ENCODE measurements at regions not wholly inside any gene's neighbourhood (a gene's known extent, or its start where the extent isn't known, plus 50 kb on each side); places are given as distances from the start of the nearest gene placed in this dataset.
A peak's percentile ranks its signal among the peaks of the same experiment; 100 is the strongest.

GRCh38 chr2:14831458-14831857 is 198.9 kb downstream of the LRATD1 start:
- H3K27me3 ChIP-seq (ENCODE audit: control insufficient read depth in 3 of 3, insufficient read depth in 3 of 3, low read length in 2 of 3): no peaks in the 10 kb centered on the region
- no peaks in the 10 kb centered on the region for H3K4me1 ChIP-seq (ENCODE audit: control insufficient read depth in 5 of 5, insufficient read depth in 5 of 5, low read length in 5 of 5)
- H3K4me3 ChIP-seq: no peak overlapping the region
- ATAC-seq (ENCODE audit: insufficient read depth, low FRiP score): no peak
- H3K9ac ChIP-seq (ENCODE audit: insufficient read depth in 1 of 2, low read length in 2 of 2): no peak overlapping the region
- TF ChIP-seq CTCF (IDR thresholded peaks at IDR 0.05; ENCODE audit: control extremely low read depth, extremely low read depth): no peak
- no peaks in the 10 kb centered on the region for H3K9me3 ChIP-seq (ENCODE audit: control insufficient read depth in 4 of 4, insufficient read depth in 3 of 4, low read length in 3 of 4)
- H3K36me3 ChIP-seq (ENCODE audit: control insufficient read depth in 4 of 4, insufficient read depth in 4 of 4, low read length in 4 of 4): no peaks in the 10 kb centered on the region
- no peak overlapping the region for H3K27ac ChIP-seq (ENCODE audit: low read depth in 1 of 2, low read length in 1 of 2)
- WGBS, 2 donors: 75 to 89% methylated on average over 3 of the region's 3 CpGs
- DNase-seq: peak in 2 of 3 donors; percentile 0 to 9

GRCh38 chr2:14843507-14844204 is 211.1 kb downstream of the LRATD1 start:
- H3K9me3 ChIP-seq (ENCODE audit: control insufficient read depth in 4 of 4, insufficient read depth in 3 of 4, low read length in 3 of 4): peaks cover 0 to 8% (median under 1%) of the 10 kb centered on the region in 4 donors
- H3K36me3 ChIP-seq (ENCODE audit: control insufficient read depth in 4 of 4, insufficient read depth in 4 of 4, low read length in 4 of 4): no peaks in the 10 kb centered on the region
- H3K27ac ChIP-seq (ENCODE audit: low read depth in 1 of 2, low read length in 1 of 2): no peak overlapping the region
- H3K27me3 ChIP-seq (ENCODE audit: control insufficient read depth in 3 of 3, insufficient read depth in 3 of 3, low read length in 2 of 3): peaks cover 0 to 4% (median 0%) of the 10 kb centered on the region in 3 donors
- no peaks in the 10 kb centered on the region for H3K4me1 ChIP-seq (ENCODE audit: control insufficient read depth in 5 of 5, insufficient read depth in 5 of 5, low read length in 5 of 5)
- ATAC-seq (ENCODE audit: insufficient read depth, low FRiP score): no peak
- TF ChIP-seq CTCF (IDR thresholded peaks at IDR 0.05; ENCODE audit: control extremely low read depth, extremely low read depth): no peak
- H3K4me3 ChIP-seq: no peak overlapping the region
- no peak for DNase-seq
- 84 to 85% methylated on average over 5 of the region's 5 CpGs for WGBS, 2 donors
- no peak overlapping the region for H3K9ac ChIP-seq (ENCODE audit: insufficient read depth in 1 of 2, low read length in 2 of 2)

GRCh38 chr2:14855751-14856150 is 223.2 kb downstream of the LRATD1 start:
- no peaks in the 10 kb centered on the region for H3K36me3 ChIP-seq (ENCODE audit: control insufficient read depth in 4 of 4, insufficient read depth in 4 of 4, low read length in 4 of 4)
- ATAC-seq (ENCODE audit: insufficient read depth, low FRiP score) (no peak), DNase-seq (no peak)
- WGBS, 2 donors: 92 to 97% methylated on average over 2 of the region's 2 CpGs
- H3K4me3 ChIP-seq: no peak overlapping the region
- no peak overlapping the region for H3K27ac ChIP-seq (ENCODE audit: low read depth in 1 of 2, low read length in 1 of 2)
- no peaks in the 10 kb centered on the region for H3K27me3 ChIP-seq (ENCODE audit: control insufficient read depth in 3 of 3, insufficient read depth in 3 of 3, low read length in 2 of 3)
- H3K9me3 ChIP-seq (ENCODE audit: control insufficient read depth in 4 of 4, insufficient read depth in 3 of 4, low read length in 3 of 4): peaks cover 0 to 8% (median 2%) of the 10 kb centered on the region in 4 donors
- no peak for TF ChIP-seq CTCF (IDR thresholded peaks at IDR 0.05; ENCODE audit: control extremely low read depth, extremely low read depth)
- H3K4me1 ChIP-seq (ENCODE audit: control insufficient read depth in 5 of 5, insufficient read depth in 5 of 5, low read length in 5 of 5): no peaks in the 10 kb centered on the region
- no peak overlapping the region for H3K9ac ChIP-seq (ENCODE audit: insufficient read depth in 1 of 2, low read length in 2 of 2)

GRCh38 chr2:14861181-14861580 is 228.7 kb downstream of the LRATD1 start:
- DNase-seq: no peak
- Histone ChIP-seq H3K9me3 (ENCODE audit: control insufficient read depth in 4 of 4, insufficient read depth in 3 of 4, low read length in 3 of 4) (no peaks in the 10 kb centered on the region), H3K4me3 (no peak overlapping the region), H3K4me1 (ENCODE audit: control insufficient read depth in 5 of 5, insufficient read depth in 5 of 5, low read length in 5 of 5) (no peaks in the 10 kb centered on the region), H3K36me3 (ENCODE audit: control insufficient read depth in 4 of 4, insufficient read depth in 4 of 4, low read length in 4 of 4) (no peaks in the 10 kb centered on the region), H3K27me3 (ENCODE audit: control insufficient read depth in 3 of 3, insufficient read depth in 3 of 3, low read length in 2 of 3) (no peaks in the 10 kb centered on the region), H3K9ac (ENCODE audit: insufficient read depth in 1 of 2, low read length in 2 of 2) (no peak overlapping the region), H3K27ac (ENCODE audit: low read depth in 1 of 2, low read length in 1 of 2) (no peak overlapping the region)
- TF ChIP-seq CTCF (IDR thresholded peaks at IDR 0.05; ENCODE audit: control extremely low read depth, extremely low read depth): no peak
- no peak for ATAC-seq (ENCODE audit: insufficient read depth, low FRiP score)
- WGBS, 2 donors: 80 to 81% methylated on average over 3 of the region's 3 CpGs

All from lung (tissue), 11 donors.